B cell (primary cell): ENCODE measurements at regions not wholly inside any gene's neighbourhood (a gene's known extent, or its start where the extent isn't known, plus 50 kb on each side); places are given as distances from the start of the nearest gene placed in this dataset.

ENCODE experiments used
- ATAC-seq: fragments of 200-7000 bp; cut with Tn5 transposase; one replicate; pipeline ENCODE4 v1.10.0; 2021; ENCODE audit warnings: low read depth, mild to moderate bottlenecking, moderate number of reproducible peaks, moderate library complexity
- CTCF ChIA-PET: fragments of 350-600 bp; sonication (Branson Sonifier 250); formaldehyde crosslinking; loops from one replicate; lab custom pipeline; 2021; ENCODE audit warnings: antibody characterized with exemption, inconsistent platforms; lab: Charles Lee
- POLR2A ChIA-PET: fragments of 350-600 bp; sonication (Branson Sonifier 250); formaldehyde crosslinking; loops from one replicate; lab custom pipeline; 2021; ENCODE audit warnings: antibody characterized with exemption; lab: Charles Lee
- DNase-seq: peaks from one replicate; pipeline ENCODE4 v3.0.0; 2013
- H2AFZ ChIP-seq: 2 replicates; pipeline ENCODE4 v1.6.1; 2012; ENCODE audit warnings: mild to moderate bottlenecking, low read depth, low read length; ENCODE audit not compliant: insufficient read depth, poor library complexity, severe bottlenecking
- H3K27ac ChIP-seq, 2 donors: 1 replicate in 1 of 2; 2 replicates in 1 of 2; pipeline ENCODE4 v1.5.1; 2012 to 2013; ENCODE audit warnings: low read length in 2 of 2, mild to moderate bottlenecking in 2 of 2, moderate library complexity in 1 of 2
- H3K27me3 ChIP-seq, 4 experiments: fragments of 200-600 bp in 1 of 4; sonication (generic) in 1 of 4; replicated peaks in 1 of 4; 1 replicate in 2 of 4; 2 replicates in 2 of 4; pipeline versions ENCODE4 v1.6.1 to v1.7.0; 2013 to 2016; ENCODE audit warnings: low read length in 3 of 4, mild to moderate bottlenecking in 2 of 4, mixed read lengths in 1 of 4, moderate library complexity in 1 of 4; ENCODE audit not compliant: insufficient read depth in 4 of 4, control insufficient read depth in 3 of 4; ENCODE audit errors: control extremely low read depth in 1 of 4
- H3K36me3 ChIP-seq, 2 experiments: replicated peaks in 1 of 2; 1 replicate in 1 of 2; 2 replicates in 1 of 2; pipeline versions ENCODE4 v1.6.1 to v1.7.1; 2013; ENCODE audit warnings: low read length in 1 of 2; ENCODE audit not compliant: insufficient read depth in 2 of 2, control insufficient read depth in 1 of 2; ENCODE audit errors: control extremely low read depth in 1 of 2, extremely low read depth in 1 of 2
- H3K4me1 ChIP-seq, 2 donors: fragments of 200-600 bp in 1 of 2; sonication (generic) in 1 of 2; 1 replicate in 1 of 2; 2 replicates in 1 of 2; pipeline versions ENCODE4 v1.5.1 to v1.6.1; 2013 to 2017; ENCODE audit warnings: low read length in 2 of 2; ENCODE audit not compliant: control insufficient read depth in 2 of 2, insufficient read depth in 2 of 2
- H3K4me2 ChIP-seq: replicated peaks from 2 replicates; pipeline ENCODE3; 2012; ENCODE audit warnings: mild to moderate bottlenecking, low read depth, low read length; ENCODE audit not compliant: poor library complexity, severe bottlenecking
- H3K4me3 ChIP-seq, 5 experiments: fragments of 200-600 bp in 1 of 5; sonication (generic) in 1 of 5; 1 replicate in 3 of 5; 2 replicates in 2 of 5; pipeline versions ENCODE4 v1.5.1 to v1.7.0; 2011 to 2016; ENCODE audit warnings: low read length in 4 of 5, mild to moderate bottlenecking in 4 of 5, low read depth in 2 of 5, control low read depth in 1 of 5, moderate library complexity in 1 of 5; ENCODE audit not compliant: insufficient read depth in 1 of 5; ENCODE audit errors: control extremely low read depth in 1 of 5, extremely low read depth in 1 of 5
- H3K79me2 ChIP-seq: fragments of 200-600 bp; sonication (generic); one replicate; pipeline ENCODE4 v1.6.0; 2016; ENCODE audit warnings: low read length; ENCODE audit not compliant: control insufficient read depth, insufficient read depth
- H3K9ac ChIP-seq: fragments of 200-600 bp; sonication (generic); 2 replicates; pipeline ENCODE4 v1.6.1; 2017; ENCODE audit warnings: mild to moderate bottlenecking, low read length, moderate library complexity
- H3K9me3 ChIP-seq, 3 donors: one replicate each; pipeline versions ENCODE4 v1.6.1 to v1.7.1; 2013; ENCODE audit warnings: low read length in 2 of 3; ENCODE audit not compliant: control insufficient read depth in 2 of 3, insufficient read depth in 1 of 3; ENCODE audit errors: control extremely low read depth in 1 of 3
- H4K20me1 ChIP-seq: 2 replicates; pipeline ENCODE4 v1.6.0; 2012; ENCODE audit warnings: mild to moderate bottlenecking, low read length; ENCODE audit not compliant: insufficient read depth, control insufficient read depth, poor library complexity, severe bottlenecking
- H3K27ac Mint-ChIP-seq: one replicate; pipeline ENCODE4 v1.8.0; 2021; ENCODE audit warnings: mixed read lengths
- H3K27me3 Mint-ChIP-seq: one replicate; pipeline ENCODE4 v1.8.0; 2021; ENCODE audit warnings: mixed read lengths
- H3K4me1 Mint-ChIP-seq: one replicate; pipeline ENCODE4 v1.8.0; 2021; ENCODE audit warnings: mixed read lengths
- H3K4me3 Mint-ChIP-seq: one replicate; pipeline ENCODE4 v1.8.0; 2021; ENCODE audit warnings: mixed read lengths
- H3K9me3 Mint-ChIP-seq: one replicate; pipeline ENCODE4 v1.8.0; 2022; ENCODE audit warnings: mixed read lengths; ENCODE audit not compliant: insufficient read depth
- EZH2 ChIP-seq: IDR thresholded peaks from 2 replicates; pipeline ENCODE4 v1.6.1; 2012; ENCODE audit warnings: borderline replicate concordance, low read depth, mild to moderate bottlenecking, moderate library complexity, low read length; ENCODE audit not compliant: insufficient read depth, poor library complexity, severe bottlenecking
- WGBS: methylation state at CpG from one replicate; pipeline ENCODE4 v1.1.5; 2013; ENCODE audit warnings: missing lambda C conversion rate; ENCODE audit not compliant: insufficient coverage; 5-methylcytosine and 5-hydroxymethylcytosine counted together
- intact Hi-C: fragments of 100-400 bp; cut with micrococcal nuclease; formaldehyde crosslinking; loops from one replicate; pipeline ENCODE4 v1.10.0; 2022
- TF ChIP-seq, protein P1 (sequence below): fragments of 200-600 bp; IDR thresholded peaks from one replicate; pipeline ENCODE4 v1.8.0; 2022; ENCODE audit warnings: antibody characterized with exemption, mild to moderate bottlenecking

DNA sequence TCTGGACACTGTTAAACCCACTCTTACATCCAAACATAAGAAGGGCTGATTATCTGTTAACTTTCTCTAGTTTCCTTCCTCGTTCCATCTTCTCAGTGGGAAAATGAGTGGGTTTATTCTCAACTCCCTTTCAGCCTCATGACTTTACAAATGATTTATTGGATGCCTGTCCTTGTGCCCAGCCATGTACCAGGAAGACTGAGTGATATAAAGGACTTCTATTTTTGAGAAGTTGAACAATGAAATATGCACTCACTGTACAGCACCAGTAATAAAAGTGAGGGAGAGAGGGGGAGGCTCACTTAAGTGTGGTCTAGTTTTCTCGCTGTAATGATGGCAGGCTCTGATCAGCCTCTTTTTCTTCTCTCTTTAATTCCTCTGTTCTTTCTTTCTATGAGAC, 277.6 kb downstream of the SMARCA2 start:
- no peak overlapping the region for H3K27ac ChIP-seq
- TF ChIP-seq, protein P1, sequence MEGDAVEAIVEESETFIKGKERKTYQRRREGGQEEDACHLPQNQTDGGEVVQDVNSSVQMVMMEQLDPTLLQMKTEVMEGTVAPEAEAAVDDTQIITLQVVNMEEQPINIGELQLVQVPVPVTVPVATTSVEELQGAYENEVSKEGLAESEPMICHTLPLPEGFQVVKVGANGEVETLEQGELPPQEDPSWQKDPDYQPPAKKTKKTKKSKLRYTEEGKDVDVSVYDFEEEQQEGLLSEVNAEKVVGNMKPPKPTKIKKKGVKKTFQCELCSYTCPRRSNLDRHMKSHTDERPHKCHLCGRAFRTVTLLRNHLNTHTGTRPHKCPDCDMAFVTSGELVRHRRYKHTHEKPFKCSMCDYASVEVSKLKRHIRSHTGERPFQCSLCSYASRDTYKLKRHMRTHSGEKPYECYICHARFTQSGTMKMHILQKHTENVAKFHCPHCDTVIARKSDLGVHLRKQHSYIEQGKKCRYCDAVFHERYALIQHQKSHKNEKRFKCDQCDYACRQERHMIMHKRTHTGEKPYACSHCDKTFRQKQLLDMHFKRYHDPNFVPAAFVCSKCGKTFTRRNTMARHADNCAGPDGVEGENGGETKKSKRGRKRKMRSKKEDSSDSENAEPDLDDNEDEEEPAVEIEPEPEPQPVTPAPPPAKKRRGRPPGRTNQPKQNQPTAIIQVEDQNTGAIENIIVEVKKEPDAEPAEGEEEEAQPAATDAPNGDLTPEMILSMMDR: no peak
- no peaks in the 10 kb centered on the region for H3K4me1 ChIP-seq
- no peak overlapping the region for H3K9ac ChIP-seq
- no peaks in the 10 kb centered on the region for H3K9me3 Mint-ChIP-seq
- H3K4me3 Mint-ChIP-seq: no peak overlapping the region
- no peaks in the 10 kb centered on the region for H3K27me3 ChIP-seq
- H3K4me1 Mint-ChIP-seq: no peaks in the 10 kb centered on the region
- H3K27ac Mint-ChIP-seq: no peak overlapping the region
- no peak overlapping the region for H3K4me3 ChIP-seq
- H3K36me3 ChIP-seq: no peaks in the 10 kb centered on the region
- no peak for DNase-seq
- H3K9me3 ChIP-seq: peaks cover 0 to 3% (median 2%) of the 10 kb centered on the region in 3 donors
- no peak overlapping the region for H2AFZ ChIP-seq
- no peak for ATAC-seq
- ChIA-PET CTCF (no interaction called here), POLR2A (no interaction called here)
- intact Hi-C loops: no loop called here
- no peaks in the 10 kb centered on the region for H3K79me2 ChIP-seq
- H3K4me2 ChIP-seq: no peak overlapping the region
- H3K27me3 Mint-ChIP-seq: peaks cover 29% of the 10 kb centered on the region
- WGBS: no CpG with 5 or more reads among the region's 2 CpGs
- no peaks in the 10 kb centered on the region for H4K20me1 ChIP-seq

- no CpG with 5 or more reads among the region's 1 CpG for WGBS
- H3K9me3 ChIP-seq: peaks cover 0 to 2% (median 0%) of the 10 kb centered on the region in 3 donors
- H2AFZ ChIP-seq: no peak overlapping the region
- no peak for TF ChIP-seq EZH2
- TF ChIP-seq, protein P1: no peak
- H3K4me3 ChIP-seq: no peak overlapping the region
- no peak overlapping the region for H3K27ac ChIP-seq
- CTCF ChIA-PET: no interaction called here
- Mint-ChIP-seq H3K9me3 (peaks cover 3% of the 10 kb centered on the region), H3K27me3 (peaks cover 11% of the 10 kb centered on the region), H3K4me1 (no peaks in the 10 kb centered on the region), H3K27ac (no peak overlapping the region), H3K4me3 (no peak overlapping the region)
- H3K9ac ChIP-seq: no peak overlapping the region
- intact Hi-C loops: no loop called here
- H3K27me3 ChIP-seq: no peaks in the 10 kb centered on the region
- H4K20me1 ChIP-seq: no peaks in the 10 kb centered on the region
- H3K79me2 ChIP-seq: no peaks in the 10 kb centered on the region
- ATAC-seq (no peak), DNase-seq (no peak)
- no peaks in the 10 kb centered on the region for H3K36me3 ChIP-seq
- no peak overlapping the region for H3K4me2 ChIP-seq
- no peaks in the 10 kb centered on the region for H3K4me1 ChIP-seq
- POLR2A ChIA-PET: no interaction called here
Observed at GRCh38 chr9:2297771-2298170, 282.6 kb downstream of the SMARCA2 start.
